Right kidney (tissue), 1 donor: ENCODE measurements at regions not wholly inside any gene's neighbourhood (a gene's known extent, or its start where the extent isn't known, plus 50 kb on each side); places are given as distances from the start of the nearest gene placed in this dataset.

Source experiments
- DNase-seq: peaks from one replicate; pipeline ENCODE4 v3.0.0-alpha.2; 2016

DNA sequence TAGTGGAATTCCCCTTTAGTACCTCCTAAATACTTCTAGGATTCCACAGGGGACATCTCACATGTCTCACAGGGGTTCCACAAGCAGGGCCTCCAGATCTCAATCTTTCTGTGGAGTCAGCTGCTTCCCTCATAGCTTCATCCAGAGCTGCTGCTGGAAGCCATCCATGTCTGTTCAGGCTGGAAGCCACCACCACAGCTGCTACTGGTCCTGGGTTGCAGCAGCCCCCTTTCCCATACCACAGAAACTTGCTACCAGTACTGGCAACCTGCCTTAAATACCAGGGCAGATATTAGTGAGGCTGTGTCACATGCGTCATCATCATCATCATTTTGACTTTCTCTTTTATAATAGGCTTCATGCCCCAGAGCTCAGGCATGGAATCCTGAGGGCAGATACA is 242.7 kb upstream of the NCAM1 start:
- DNase-seq = no peak

DNA sequence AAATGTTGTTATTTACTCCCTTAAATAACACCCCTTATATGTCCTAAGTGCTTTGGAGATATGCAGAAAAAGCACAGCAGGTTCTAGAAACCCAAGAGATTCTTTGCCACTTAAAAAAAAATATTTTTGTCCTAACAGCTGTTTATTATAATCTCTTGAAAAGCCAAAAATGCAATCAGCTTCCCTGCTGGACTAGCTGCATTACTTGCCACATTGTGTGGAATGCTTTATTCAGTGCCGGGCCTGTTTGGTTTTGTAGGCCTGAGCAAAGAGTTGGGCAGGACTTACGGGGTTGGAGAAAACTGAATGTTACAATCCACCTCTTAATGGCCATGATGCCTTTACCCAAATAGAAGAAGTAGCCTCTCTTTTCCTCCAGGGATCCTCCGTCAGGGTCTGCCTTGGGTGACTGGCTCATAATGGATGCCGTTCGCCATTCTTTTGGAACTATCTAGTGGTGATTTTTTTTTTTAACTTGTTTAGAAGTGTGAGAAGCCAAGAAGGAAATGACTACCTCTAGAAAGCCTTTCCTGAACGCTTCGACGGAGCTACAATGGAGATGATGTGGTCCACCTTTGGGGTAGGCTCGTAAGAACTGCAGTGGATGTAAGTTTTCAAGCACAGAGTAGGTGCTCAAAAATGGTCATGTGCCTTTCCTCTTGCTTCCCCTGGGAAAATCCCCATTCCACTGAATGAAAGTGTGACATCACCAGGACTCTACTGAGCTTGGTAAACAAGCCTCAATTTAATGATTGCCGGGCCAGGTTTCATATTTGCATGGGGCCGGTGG is 241.3 kb upstream of the NCAM1 start:
- no peak for DNase-seq

- no peak for DNase-seq
These were observed 239.1 kb upstream of the NCAM1 start for GRCh38 chr11:112722148-112722547.

- no peak for DNase-seq
These were observed 238.3 kb upstream of the NCAM1 start for GRCh38 chr11:112722876-112723275.

DNA sequence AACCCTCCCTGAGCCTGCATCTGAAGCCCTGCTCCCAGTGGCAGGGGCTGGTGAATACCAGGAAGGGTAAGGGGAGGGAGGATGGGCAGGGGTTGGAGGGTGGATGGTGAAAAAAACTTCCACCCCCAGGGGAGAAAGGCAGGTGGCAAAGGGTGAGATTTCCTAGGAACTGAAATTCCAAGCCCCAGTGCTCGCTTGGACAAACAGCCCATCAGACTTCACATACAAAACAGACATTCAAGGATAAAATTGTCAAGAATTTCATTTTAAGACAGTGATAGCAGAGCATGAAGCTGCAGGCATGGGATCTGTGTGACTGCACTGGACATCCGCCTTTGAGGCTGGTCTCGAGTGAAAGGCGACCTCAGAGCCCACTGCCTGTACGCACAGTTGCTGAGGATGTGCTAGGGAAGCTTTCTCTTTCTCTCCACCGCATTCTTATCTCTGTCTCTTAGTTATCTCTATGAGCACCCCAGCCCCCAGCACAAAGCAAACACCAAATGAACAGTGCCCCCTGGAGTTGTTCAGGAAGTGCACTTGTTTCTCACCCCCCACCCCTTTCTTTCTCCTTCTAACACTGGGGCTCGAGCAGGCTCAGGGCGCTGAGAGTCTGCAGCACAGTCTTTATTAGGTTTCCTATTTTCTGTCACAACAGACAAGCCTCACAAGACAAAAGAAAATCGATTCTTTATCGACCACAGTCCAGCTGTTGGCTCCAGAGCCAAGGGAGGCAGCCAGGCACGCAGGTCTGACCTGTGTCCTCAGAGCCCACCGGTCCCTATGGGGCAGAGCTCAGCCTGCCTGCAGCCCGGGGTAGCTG is 237.3 kb upstream of the NCAM1 start:
- DNase-seq = no peak

- no peak for DNase-seq
These were observed 236.8 kb upstream of the NCAM1 start for GRCh38 chr11:112724496-112724790.

DNA sequence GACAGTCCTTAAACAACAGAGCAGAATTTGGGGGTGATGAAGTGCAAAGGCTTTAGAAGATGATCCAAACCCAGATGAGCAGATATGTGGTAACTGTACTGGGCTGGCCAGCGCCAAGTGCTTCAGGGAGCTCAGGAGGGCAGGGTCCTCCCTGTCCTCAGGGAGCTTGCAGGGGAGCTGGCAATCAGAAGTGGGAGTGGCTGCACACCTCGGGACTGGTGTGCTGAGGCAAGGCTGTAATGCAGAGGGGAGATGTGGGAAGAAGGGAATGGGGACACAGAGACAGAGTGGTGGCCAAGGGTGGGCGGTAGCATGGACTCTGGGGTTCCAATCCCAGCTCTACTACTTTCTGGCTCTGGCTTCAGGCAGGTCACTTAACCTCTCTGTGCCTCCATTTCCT is 235.6 kb upstream of the NCAM1 start:
- no peak for DNase-seq

DNA sequence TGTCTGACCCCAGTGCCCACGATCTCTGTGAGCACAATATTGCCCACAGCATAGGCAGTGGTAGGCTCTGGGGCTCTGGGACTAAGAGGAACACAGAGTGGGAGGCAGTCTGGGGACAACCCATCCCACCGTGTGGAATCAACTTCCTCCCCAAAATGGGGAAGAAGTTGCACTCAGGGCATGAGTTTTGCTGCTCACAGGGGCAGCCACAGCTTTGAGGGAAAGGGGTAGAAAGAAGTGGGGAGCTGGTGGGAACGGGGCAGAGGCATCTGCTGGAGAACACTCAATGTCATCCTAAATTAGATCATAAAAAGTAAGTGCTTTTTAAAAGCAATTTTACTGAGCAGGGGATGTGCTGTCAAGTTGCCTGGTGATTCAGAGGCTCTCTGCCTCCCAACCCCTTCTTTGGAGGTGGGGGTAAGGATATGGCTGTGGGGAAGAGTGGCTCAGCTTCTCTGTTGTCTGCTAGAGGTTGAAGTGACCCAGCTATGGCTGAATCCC is 233.8 kb upstream of the NCAM1 start:
- DNase-seq = no peak

DNA sequence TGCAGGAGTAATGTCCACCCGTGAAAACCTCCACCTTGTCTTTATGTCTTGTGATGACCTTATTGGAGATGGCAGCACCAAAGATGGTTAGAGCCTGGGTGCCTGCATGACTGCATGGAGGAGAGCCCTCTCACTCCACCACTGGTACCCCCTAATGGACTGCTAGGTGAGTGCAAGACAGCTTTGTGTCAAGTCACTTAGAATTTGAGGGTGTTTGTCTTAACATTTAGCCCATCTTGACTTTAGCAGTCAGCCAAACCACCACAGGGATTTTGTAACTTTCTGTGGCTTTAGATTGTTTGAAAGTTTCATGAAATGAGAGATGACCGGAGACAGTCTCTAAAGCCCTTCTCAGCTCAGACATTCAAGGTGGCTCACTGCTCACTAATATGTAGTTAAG is 232.9 kb upstream of the NCAM1 start:
- DNase-seq = no peak

DNA sequence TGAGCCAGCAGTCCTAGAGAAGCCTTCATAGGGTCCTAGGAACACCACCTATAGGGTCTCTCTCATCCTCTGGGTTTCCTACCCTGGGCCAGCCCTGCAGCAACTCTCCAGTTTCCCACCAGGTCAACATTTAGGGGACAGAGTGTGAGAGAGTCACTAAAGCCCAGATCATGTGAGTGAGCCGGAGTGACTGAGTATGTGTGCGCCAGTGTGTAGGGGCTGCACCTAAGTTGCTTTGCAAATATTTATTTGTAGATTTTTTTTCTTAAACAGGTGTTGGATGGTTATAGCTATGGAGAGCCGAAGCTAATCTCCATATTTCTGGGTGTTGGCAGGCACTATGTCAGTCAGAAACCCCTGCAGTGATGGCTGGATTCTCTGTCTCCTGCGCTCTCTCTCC is 232.5 kb upstream of the NCAM1 start:
- DNase-seq = no peak

DNA sequence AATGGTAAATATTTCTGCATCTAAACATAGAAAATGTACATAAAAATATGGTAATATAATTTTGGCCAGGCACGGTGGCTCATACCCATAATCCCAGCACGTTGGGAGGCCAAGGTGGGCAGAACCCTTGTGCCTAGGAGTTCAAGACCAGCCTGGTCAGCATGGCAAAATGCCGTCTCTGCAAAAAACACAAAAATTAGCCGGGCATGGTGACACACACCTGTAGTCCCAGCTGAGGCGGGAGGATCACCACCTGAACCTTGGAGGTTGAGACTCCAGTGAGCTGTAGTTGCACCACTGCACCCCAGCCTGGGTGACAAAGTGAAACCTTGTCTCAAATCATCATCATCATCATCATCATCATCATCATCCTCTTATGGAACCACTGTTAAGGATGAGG is 230.6 kb upstream of the NCAM1 start:
- DNase-seq = no peak

DNA sequence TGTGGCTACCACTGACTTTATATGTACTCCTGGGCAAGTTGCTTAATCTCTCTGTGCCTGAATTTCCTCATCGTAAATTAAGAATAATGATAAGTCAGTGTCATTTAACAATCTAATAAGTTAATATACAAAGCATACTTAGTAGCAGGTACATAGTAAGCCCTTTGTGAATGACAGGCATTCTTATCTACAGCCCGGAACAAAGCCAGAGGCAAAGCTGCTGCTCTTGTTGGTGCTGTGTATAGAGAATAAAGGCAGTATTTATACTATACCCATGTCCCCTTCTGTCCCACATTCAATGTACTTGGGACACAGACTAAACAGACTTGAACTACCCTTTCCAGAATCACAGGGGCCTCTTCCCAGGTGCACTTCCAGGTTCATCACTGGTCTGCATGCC is 229.7 kb upstream of the NCAM1 start:
- no peak for DNase-seq

GRCh38 chr11:112732031-112732430 is 229.2 kb upstream of the NCAM1 start:
- DNase-seq = no peak

DNA sequence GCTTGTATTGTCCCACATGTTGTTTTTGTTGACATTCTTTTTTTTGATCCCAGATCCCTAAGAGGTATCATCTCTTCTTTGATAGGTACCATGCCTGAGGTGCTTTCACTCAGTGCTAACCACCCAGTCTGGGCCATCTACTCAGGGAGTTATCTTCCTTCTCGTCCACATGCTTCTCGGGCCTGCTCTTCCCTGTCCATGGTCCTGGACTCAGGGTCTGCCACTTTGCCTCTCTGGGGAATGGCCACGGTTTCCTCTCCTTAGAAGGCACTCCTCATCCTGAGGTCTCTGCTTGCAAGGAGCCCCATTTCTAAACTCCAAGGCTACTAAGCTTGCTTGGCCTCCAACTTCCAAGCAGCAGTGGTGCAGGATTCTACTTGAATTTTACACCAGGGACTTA is 227.0 kb upstream of the NCAM1 start:
- peak; percentile 26 for DNase-seq

DNA sequence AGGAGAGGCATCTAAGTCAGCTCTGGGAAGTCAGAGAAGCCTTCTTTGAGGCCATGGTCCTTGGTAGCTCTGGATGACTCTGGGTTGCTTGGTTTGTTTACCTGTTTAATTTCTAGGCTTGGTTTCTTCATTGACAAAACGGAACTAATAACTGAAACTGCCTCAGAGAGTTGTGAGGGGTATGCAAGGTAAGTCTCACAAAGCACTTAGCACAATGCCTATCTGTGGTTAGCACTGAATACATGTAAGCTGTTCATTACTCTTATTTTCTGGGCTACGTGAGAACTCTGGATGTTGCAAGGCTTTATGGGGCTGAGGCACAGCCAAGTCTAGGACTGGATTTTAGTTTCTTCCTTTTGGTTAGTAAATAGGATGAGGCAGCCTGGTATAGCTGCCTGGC is 225.8 kb upstream of the NCAM1 start:
- no peak for DNase-seq

GRCh38 chr11:112744041-112744440 is 217.2 kb upstream of the NCAM1 start:
- DNase-seq = no peak

- no peak for DNase-seq
These were observed 215.2 kb upstream of the NCAM1 start for GRCh38 chr11:112745973-112746372.

- DNase-seq = no peak
These were observed 213.0 kb upstream of the NCAM1 start for GRCh38 chr11:112748252-112748651.

GRCh38 chr11:112748713-112749543 is 212.3 kb upstream of the NCAM1 start:
- peak; percentile 73 for DNase-seq

DNA sequence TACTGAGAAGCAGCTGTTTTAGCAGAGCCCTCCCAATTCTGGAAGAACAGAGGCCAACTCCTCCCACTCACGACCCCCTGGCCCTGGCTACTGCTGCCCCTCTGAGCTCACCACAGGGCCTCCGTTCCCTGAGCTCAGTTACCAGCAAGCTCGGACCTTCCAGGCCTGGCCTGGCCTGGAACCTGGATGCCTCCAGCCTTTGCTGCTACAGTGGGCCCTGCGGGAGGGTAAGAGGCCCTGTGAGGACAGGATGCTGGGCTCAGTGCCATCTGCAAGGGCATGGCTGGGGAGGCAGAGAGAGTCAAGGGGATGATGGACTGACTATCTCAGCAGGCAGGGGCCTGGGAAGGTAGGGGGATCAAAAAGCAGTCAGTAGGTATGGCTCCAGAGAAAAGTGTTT is 209.9 kb upstream of the NCAM1 start:
- DNase-seq = no peak

DNA sequence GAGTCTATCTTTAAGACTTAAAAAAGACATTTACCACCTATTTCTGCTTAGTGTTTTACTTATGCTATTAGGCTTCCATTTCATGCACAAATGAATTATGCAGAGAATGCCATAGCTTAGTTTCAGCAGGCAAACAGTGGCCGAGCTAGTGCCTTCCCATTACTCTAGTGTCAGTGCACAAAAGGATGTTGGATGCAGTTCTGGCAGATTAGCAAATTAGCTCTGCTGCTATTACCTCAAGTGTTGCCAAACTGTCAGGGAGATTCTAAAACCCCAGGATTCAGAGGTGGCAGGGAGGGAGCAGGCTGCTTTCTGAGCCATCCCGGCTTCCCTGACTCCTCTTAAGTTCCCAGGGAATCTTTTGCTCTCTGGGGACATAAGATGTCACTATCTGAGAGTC is 209.4 kb upstream of the NCAM1 start:
- DNase-seq = no peak

GRCh38 chr11:112752563-112752962 is 208.7 kb upstream of the NCAM1 start:
- DNase-seq = no peak

DNA sequence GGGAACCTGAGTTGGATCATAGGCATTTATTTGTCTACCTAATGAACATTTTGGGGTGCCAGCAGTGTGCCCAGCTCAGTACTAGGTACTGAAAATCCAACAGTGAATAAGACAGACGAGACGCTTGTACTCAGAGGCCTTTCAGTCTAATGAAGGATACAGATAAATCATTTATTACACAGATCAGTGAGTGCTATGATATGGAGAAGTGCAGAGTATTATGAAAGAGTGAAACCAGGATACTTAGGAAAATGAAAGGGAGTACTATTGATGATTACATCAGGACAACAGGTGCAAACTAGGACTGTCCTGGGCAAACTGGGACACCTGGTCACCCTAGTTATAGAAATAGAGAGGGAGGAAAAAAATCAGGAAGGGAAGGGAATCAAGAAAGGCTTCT is 207.5 kb upstream of the NCAM1 start:
- DNase-seq = no peak
